Upper lobe of left lung (tissue), 6 donors: ENCODE measurements at regions not wholly inside any gene's neighbourhood (a gene's known extent, or its start where the extent isn't known, plus 50 kb on each side); places are given as distances from the start of the nearest gene placed in this dataset.
A peak's percentile ranks its signal among the peaks of the same experiment; 100 is the strongest.

Source experiments
- ATAC-seq, 2 donors: fragments of 200-7000 bp; cut with Tn5 transposase; one replicate each; pipeline ENCODE4 v1.9.1; 2022; ENCODE audit warnings: mild to moderate bottlenecking in 2 of 2, moderate library complexity in 2 of 2; ENCODE audit not compliant: low FRiP score in 2 of 2
- DNase-seq, 2 donors: peaks; one replicate each; pipeline ENCODE4 v3.0.0-alpha.2; 2019 to 2020
- H3K27ac ChIP-seq, 4 donors: fragments of 200-600 bp; sonication (generic); one replicate each; pipeline ENCODE4 v1.5.1; 2016 to 2019
- H3K27me3 ChIP-seq, 4 donors: fragments of 200-600 bp; sonication (generic); one replicate each; pipeline ENCODE4 v1.5.1; 2017 to 2019
- H3K36me3 ChIP-seq, 4 donors: fragments of 200-600 bp; sonication (generic); one replicate each; pipeline ENCODE4 v1.5.1; 2016 to 2019
- H3K4me1 ChIP-seq, 4 donors: fragments of 200-600 bp; sonication (generic); one replicate each; pipeline ENCODE4 v1.5.1; 2018 to 2019
- H3K4me3 ChIP-seq, 4 donors: fragments of 200-600 bp; sonication (generic); one replicate each; pipeline ENCODE4 v1.5.1; 2017 to 2019; ENCODE audit warnings: mild to moderate bottlenecking in 2 of 4, moderate library complexity in 1 of 4
- H3K9me3 ChIP-seq, 4 donors: fragments of 200-600 bp; sonication (generic); one replicate each; pipeline ENCODE4 v1.5.1; 2018 to 2019
- CTCF ChIP-seq, 6 experiments: fragments of 450-650 bp in 4 of 6; fragments of 200-600 bp in 2 of 6; sonication (generic) in 2 of 6; IDR thresholded peaks; one replicate each; pipeline ENCODE4 v1.5.1; 2016 to 2019; ENCODE audit warnings: antibody characterized with exemption in 6 of 6
- EP300 ChIP-seq, 4 donors: sonication (generic); formaldehyde crosslinking; IDR thresholded peaks; one replicate each; pipeline ENCODE4 v1.5.1; 2017; ENCODE audit warnings: antibody characterized with exemption in 4 of 4, control low read depth in 2 of 4
- POLR2A ChIP-seq, 4 donors: fragments of 450-650 bp; IDR thresholded peaks; one replicate each; pipeline ENCODE4 v1.5.1; 2016 to 2017; ENCODE audit warnings: antibody characterized with exemption in 4 of 4, mild to moderate bottlenecking in 2 of 4
- POLR2AphosphoS5 ChIP-seq, 2 donors: sonication (generic); formaldehyde crosslinking; IDR thresholded peaks; one replicate each; pipeline ENCODE4 v1.5.1; 2017; ENCODE audit warnings: antibody characterized with exemption in 2 of 2
- WGBS, 2 donors: methylation state at CpG; one replicate each; pipeline ENCODE4 v1.1.5; 2017 to 2018; 5-methylcytosine and 5-hydroxymethylcytosine counted together
- donor health status: DM: no; HTN: no; CAD: no; lungs with moderate emphysema.
- donor health status: DM: no; HTN: yes; CAD: no; lungs with severe emphysema.

- H3K27me3 ChIP-seq: no peaks in the 10 kb centered on the region
- no peak overlapping the region for H3K4me3 ChIP-seq
- no peak for ATAC-seq
- TF ChIP-seq EP300 (IDR thresholded peaks at IDR 0.05): no peak
- TF ChIP-seq CTCF (IDR thresholded peaks at IDR 0.05): no peak
- no peak for TF ChIP-seq POLR2AphosphoS5 (IDR thresholded peaks at IDR 0.05)
- TF ChIP-seq POLR2A (IDR thresholded peaks at IDR 0.05): no peak
- H3K27ac ChIP-seq: no peak overlapping the region
- H3K9me3 ChIP-seq: no peaks in the 10 kb centered on the region
- DNase-seq: no peak
- no peaks in the 10 kb centered on the region for H3K4me1 ChIP-seq
- H3K36me3 ChIP-seq: no peaks in the 10 kb centered on the region
- 61 to 74% methylated on average over 3 of the region's 3 CpGs for WGBS, 2 donors
These were observed 108.5 kb downstream of the TMEM114 start for GRCh38 chr16:8481810-8482209.

- TF ChIP-seq EP300 (IDR thresholded peaks at IDR 0.05) (no peak), POLR2AphosphoS5 (IDR thresholded peaks at IDR 0.05) (no peak), CTCF (IDR thresholded peaks at IDR 0.05) (no peak), POLR2A (IDR thresholded peaks at IDR 0.05) (no peak)
- no peak for ATAC-seq
- Histone ChIP-seq H3K27me3 (no peaks in the 10 kb centered on the region), H3K9me3 (no peaks in the 10 kb centered on the region), H3K36me3 (no peaks in the 10 kb centered on the region), H3K27ac (no peak overlapping the region), H3K4me1 (no peaks in the 10 kb centered on the region), H3K4me3 (no peak overlapping the region)
- no peak for DNase-seq
- 38 to 58% methylated on average over 1 of the region's 1 CpG for WGBS, 2 donors
These were observed 113.5 kb downstream of the TMEM114 start for GRCh38 chr16:8476824-8477223.

GRCh38 chr16:8474587-8474986 is 115.7 kb downstream of the TMEM114 start:
- no peaks in the 10 kb centered on the region for H3K9me3 ChIP-seq
- DNase-seq: peak in 1 of 2 donors; percentile 49
- no peaks in the 10 kb centered on the region for H3K36me3 ChIP-seq
- no peaks in the 10 kb centered on the region for H3K27me3 ChIP-seq
- no peaks in the 10 kb centered on the region for H3K4me1 ChIP-seq
- no peak for TF ChIP-seq CTCF (IDR thresholded peaks at IDR 0.05)
- no peak for TF ChIP-seq POLR2A (IDR thresholded peaks at IDR 0.05)
- TF ChIP-seq EP300 (IDR thresholded peaks at IDR 0.05): no peak
- WGBS, 2 donors: 41 to 46% methylated on average over 6 to 9 of the region's 9 CpGs
- H3K27ac ChIP-seq: no peak overlapping the region
- no peak overlapping the region for H3K4me3 ChIP-seq
- no peak for ATAC-seq

DNA sequence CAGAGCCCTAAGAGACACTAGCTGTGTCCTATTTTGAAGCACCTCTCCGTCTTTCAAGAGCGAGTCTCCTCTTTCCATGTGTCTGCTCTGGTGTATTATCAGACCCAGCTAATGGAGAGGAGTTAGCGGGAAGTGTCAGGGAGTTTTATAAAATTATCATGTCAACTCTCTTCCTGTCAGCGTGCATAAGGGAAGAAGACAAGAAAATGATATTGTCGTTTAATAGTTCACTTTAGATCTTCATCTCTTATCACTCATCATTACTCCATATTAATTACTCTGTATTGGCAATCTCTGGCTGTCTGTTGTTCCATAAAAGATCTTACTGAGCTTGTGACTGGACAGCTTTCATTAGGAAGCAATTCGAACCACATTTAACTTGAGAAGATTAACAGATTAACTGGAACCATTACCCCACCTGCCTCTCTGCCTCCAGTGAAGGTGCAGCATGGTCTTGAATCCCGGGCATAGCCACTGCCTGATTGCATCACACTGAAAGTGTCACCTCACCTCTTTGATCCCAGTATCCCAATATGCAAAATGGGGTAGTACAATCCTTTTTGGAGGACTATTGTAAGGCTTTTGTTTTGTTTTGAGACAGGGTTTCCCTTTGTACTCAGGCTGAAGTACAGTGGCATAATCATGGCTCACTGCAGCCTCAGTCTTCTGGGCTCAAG is 121.1 kb downstream of the TMEM114 start:
- H3K36me3 ChIP-seq: no peaks in the 10 kb centered on the region
- no peak for ATAC-seq
- TF ChIP-seq CTCF (IDR thresholded peaks at IDR 0.05) (no peak), POLR2AphosphoS5 (IDR thresholded peaks at IDR 0.05) (no peak), EP300 (IDR thresholded peaks at IDR 0.05) (no peak), POLR2A (IDR thresholded peaks at IDR 0.05) (no peak)
- no peaks in the 10 kb centered on the region for H3K27me3 ChIP-seq
- H3K4me3 ChIP-seq: no peak overlapping the region
- H3K4me1 ChIP-seq: no peaks in the 10 kb centered on the region
- H3K9me3 ChIP-seq: no peaks in the 10 kb centered on the region
- WGBS, 2 donors: 78 to 80% methylated on average over 7 of the region's 7 CpGs
- H3K27ac ChIP-seq: no peak overlapping the region
- no peak for DNase-seq

DNA sequence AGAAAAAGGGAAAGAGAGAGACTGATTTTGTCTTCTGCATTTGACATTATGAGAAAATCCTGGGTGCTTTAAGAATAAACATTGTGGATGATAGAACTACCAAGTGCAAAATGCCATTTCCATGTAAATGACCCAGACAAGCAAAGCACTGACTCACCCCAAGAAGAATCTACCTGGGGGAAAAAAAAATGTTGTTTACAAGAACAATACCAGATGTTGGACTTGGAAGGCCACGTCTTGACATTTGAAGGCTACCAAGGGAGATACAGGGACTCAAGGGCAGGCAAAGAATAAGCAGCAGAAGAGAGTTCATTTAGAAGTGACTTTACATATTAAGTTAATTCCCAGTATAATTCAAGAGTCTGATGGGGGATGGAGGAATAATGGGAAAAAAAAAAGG is 125.3 kb downstream of the TMEM114 start:
- ATAC-seq: no peak
- H3K27me3 ChIP-seq: no peaks in the 10 kb centered on the region
- H3K36me3 ChIP-seq: no peaks in the 10 kb centered on the region
- no peak for DNase-seq
- TF ChIP-seq POLR2AphosphoS5 (IDR thresholded peaks at IDR 0.05): no peak
- no peak for TF ChIP-seq CTCF (IDR thresholded peaks at IDR 0.05)
- TF ChIP-seq EP300 (IDR thresholded peaks at IDR 0.05): no peak
- TF ChIP-seq POLR2A (IDR thresholded peaks at IDR 0.05): no peak
- no peaks in the 10 kb centered on the region for H3K4me1 ChIP-seq
- H3K27ac ChIP-seq: no peak overlapping the region
- WGBS, 2 donors: 43 to 68% methylated on average over 1 of the region's 1 CpG
- no peaks in the 10 kb centered on the region for H3K9me3 ChIP-seq
- no peak overlapping the region for H3K4me3 ChIP-seq
